ENCODE measurements at regions not wholly inside any gene's neighbourhood (a gene's known extent, or its start where the extent isn't known, plus 50 kb on each side); places are given as distances from the start of the nearest gene placed in this dataset.

GRCh38 chr15:77827860-77828259 is 195.1 kb upstream of the LINGO1 start:
- TF ChIP-seq CTCF (IDR thresholded peaks at IDR 0.05) (no peak), EZH2 (IDR thresholded peaks at IDR 0.05) (no peak)

Data from neural progenitor cell (in vitro differentiated cells).